ENCODE measurements at regions not wholly inside any gene's neighbourhood (a gene's known extent, or its start where the extent isn't known, plus 50 kb on each side); places are given as distances from the start of the nearest gene placed in this dataset.
A peak's percentile ranks its signal among the peaks of the same experiment; 100 is the strongest.

GRCh38 chr12:128076188-128076587 lies 190.8 kb upstream of the TMEM132C start:
- Histone ChIP-seq H3K27ac (peak overlapping the region in 1 of 5 donors; percentile 68), H3K27me3 (no peaks in the 10 kb centered on the region), H3K9me3 (replicated peaks in 1 of 3) (no peaks in the 10 kb centered on the region), H3K4me3 (no peak overlapping the region), H3K4me1 (replicated peaks in 1 of 2) (no peaks in the 10 kb centered on the region), H3K36me3 (replicated peaks in 1 of 2) (no peaks in the 10 kb centered on the region)
- TF ChIP-seq CTCF (IDR thresholded peaks at IDR 0.05) = no peak
- no peak for TF ChIP-seq POLR2A (IDR thresholded peaks at IDR 0.05)
- 21 to 32% (median 28%) methylated on average over 4 of the region's 4 CpGs for WGBS, 4 donors
- peak in 5 of 7 donors; percentile 17 to 50 (median 18) for DNase-seq
- intact Hi-C loops (cut with DNase I) = no loop called here

DNA sequence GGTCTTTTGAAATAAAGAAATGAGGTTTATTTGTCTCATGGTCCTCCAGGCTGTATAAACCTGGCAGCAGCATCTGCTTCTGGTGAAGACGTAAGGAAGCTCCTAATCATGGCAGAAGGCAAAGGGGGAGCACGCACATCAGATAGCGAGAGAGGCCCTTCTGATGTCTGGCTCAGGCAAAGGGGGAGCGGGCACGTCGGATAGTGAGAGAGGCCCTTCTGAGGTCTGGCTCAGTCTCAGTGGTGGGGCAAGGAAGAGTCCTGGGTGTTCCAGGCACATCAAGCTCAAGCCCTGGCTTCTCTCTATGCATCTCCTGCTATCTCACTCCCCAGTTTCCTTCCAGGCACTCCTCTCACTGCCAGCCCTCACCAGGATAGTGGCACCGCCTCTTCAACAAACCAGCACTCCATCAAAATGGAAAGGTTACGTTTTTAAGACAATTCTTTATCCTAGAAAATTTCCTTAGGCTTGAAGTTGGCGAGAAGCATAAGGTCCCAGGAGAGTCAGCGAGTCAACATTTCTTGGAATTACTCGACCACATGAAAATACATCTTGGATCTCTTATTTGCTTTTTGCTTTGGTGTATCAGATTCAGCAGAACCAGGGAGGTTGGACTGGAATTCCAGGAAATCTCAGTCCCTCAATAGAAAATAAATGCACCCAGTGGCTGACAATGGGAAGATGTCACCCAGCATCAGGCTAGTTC lies 189.6 kb upstream of the TMEM132C start:
- 86 to 89% (median 87%) methylated on average over 11 of the region's 11 CpGs for WGBS, 4 donors

DNA sequence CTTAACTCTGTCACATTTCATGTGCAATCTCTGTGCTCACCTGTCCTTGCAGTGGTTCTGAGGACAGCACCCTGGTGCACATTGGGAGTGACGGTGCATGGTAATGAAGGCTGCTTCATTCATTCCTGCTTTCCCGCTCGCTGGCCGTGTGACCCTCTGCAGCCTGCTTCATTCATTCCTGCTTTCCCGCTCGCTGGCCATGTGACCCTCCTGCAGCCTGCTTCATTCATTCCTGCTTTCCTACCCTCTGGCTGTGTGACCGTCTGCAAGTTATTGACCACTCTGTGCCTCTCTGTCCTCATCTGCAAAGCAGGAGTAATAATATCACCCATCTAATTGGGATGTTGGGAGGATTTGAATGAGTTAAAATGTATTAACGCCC lies 189.1 kb upstream of the TMEM132C start:
- peak in 1 of 7 donors; percentile 13 for DNase-seq
- intact Hi-C loops (cut with DNase I) = no loop called here
- Histone ChIP-seq H3K4me1 (replicated peaks in 1 of 2) (no peaks in the 10 kb centered on the region), H3K9me3 (replicated peaks in 1 of 3) (no peaks in the 10 kb centered on the region), H3K27me3 (no peaks in the 10 kb centered on the region), H3K27ac (peak overlapping the region in 1 of 5 donors; percentile 50), H3K36me3 (replicated peaks in 1 of 2) (no peaks in the 10 kb centered on the region), H3K4me3 (no peak overlapping the region)
- WGBS, 4 donors = 87 to 92% (median 91%) methylated on average over 8 of the region's 8 CpGs
- TF ChIP-seq POLR2A (IDR thresholded peaks at IDR 0.05) (no peak), CTCF (IDR thresholded peaks at IDR 0.05) (no peak)

More for the DNA sequence above, 189.6 kb upstream of the TMEM132C start:
- peak in 1 of 7 donors; percentile 30 for DNase-seq
- TF ChIP-seq CTCF (IDR thresholded peaks at IDR 0.05) = no peak
- no peak for TF ChIP-seq POLR2A (IDR thresholded peaks at IDR 0.05)
- Histone ChIP-seq H3K27ac (no peak overlapping the region), H3K27me3 (no peaks in the 10 kb centered on the region), H3K36me3 (replicated peaks in 1 of 2) (no peaks in the 10 kb centered on the region), H3K4me1 (replicated peaks in 1 of 2) (no peaks in the 10 kb centered on the region), H3K4me3 (no peak overlapping the region), H3K9me3 (replicated peaks in 1 of 3) (no peaks in the 10 kb centered on the region)
- intact Hi-C loops (cut with DNase I) = no loop called here

GRCh38 chr12:128078301-128078971 lies 188.5 kb upstream of the TMEM132C start:
- Histone ChIP-seq H3K27ac (peak overlapping the region in 1 of 5 donors; percentile 50), H3K4me3 (no peak overlapping the region), H3K4me1 (replicated peaks in 1 of 2) (no peaks in the 10 kb centered on the region), H3K9me3 (replicated peaks in 1 of 3) (no peaks in the 10 kb centered on the region), H3K27me3 (no peaks in the 10 kb centered on the region), H3K36me3 (replicated peaks in 1 of 2) (no peaks in the 10 kb centered on the region)
- peak in 4 of 7 donors; percentile 13 to 44 (median 17) for DNase-seq
- WGBS, 4 donors = 23 to 55% (median 52%) methylated on average over 10 of the region's 10 CpGs
- intact Hi-C loops (cut with DNase I) = no loop called here
- TF ChIP-seq POLR2A (IDR thresholded peaks at IDR 0.05) = no peak
- no peak for TF ChIP-seq CTCF (IDR thresholded peaks at IDR 0.05)

Measured in adrenal gland (tissue), 9 donors.